SK-N-SH (cell line): ENCODE measurements at regions not wholly inside any gene's neighbourhood (a gene's known extent, or its start where the extent isn't known, plus 50 kb on each side); places are given as distances from the start of the nearest gene placed in this dataset.

Experiments used
- CHD2 ChIP-seq: fragments of 150-350 bp; IDR thresholded peaks from 2 replicates; pipeline ENCODE4 v1.6.1; 2018; ENCODE audit warnings: low read length; ENCODE audit not compliant: partially characterized antibody
- EP300 ChIP-seq, 2 experiments: IDR thresholded peaks; 2 replicates each; pipeline versions ENCODE4 v1.4.0 to v1.6.1; 2012; ENCODE audit warnings: borderline replicate concordance in 1 of 2, low read depth in 1 of 2, low read length in 1 of 2
- EZH2phosphoT487 ChIP-seq: fragments of 200-600 bp; sonication (generic); IDR thresholded peaks from 2 replicates; pipeline ENCODE4 v1.6.1; 2017; ENCODE audit warnings: low read depth, mixed run types, mild to moderate bottlenecking, antibody characterized with exemption, moderate library complexity, borderline replicate concordance
- FOXJ3 ChIP-seq: sonication (generic); formaldehyde crosslinking; IDR thresholded peaks from 2 replicates; pipeline ENCODE4 v1.5.1; 2020; ENCODE audit warnings: mild to moderate bottlenecking, missing genetic modification reagents
- FOXM1 ChIP-seq: IDR thresholded peaks from 2 replicates; pipeline ENCODE4 v1.4.0; 2012; ENCODE audit warnings: low read depth, mild to moderate bottlenecking
- GATA2 ChIP-seq: sonication (generic); formaldehyde crosslinking; IDR thresholded peaks from 2 replicates; pipeline ENCODE4 v1.5.0; 2020; ENCODE audit warnings: mild to moderate bottlenecking, missing genetic modification reagents
- POLR2AphosphoS5 ChIP-seq: IDR thresholded peaks from 2 replicates; pipeline ENCODE4 v1.6.1; 2012; ENCODE audit warnings: low read depth, low read length
- RAD21 ChIP-seq: IDR thresholded peaks from 2 replicates; pipeline ENCODE4 v1.6.1; 2012; ENCODE audit warnings: mild to moderate bottlenecking, low read length
- RFX5 ChIP-seq: IDR thresholded peaks from 2 replicates; pipeline ENCODE4 v1.6.1; 2012; ENCODE audit warnings: mild to moderate bottlenecking, improper control_type of control experiment, low read length
- TAF1 ChIP-seq: IDR thresholded peaks from 2 replicates; pipeline ENCODE4 v1.6.1; 2012; ENCODE audit warnings: low read depth, mild to moderate bottlenecking, low read length, moderate library complexity, borderline replicate concordance
- YY1 ChIP-seq: IDR thresholded peaks from 2 replicates; pipeline ENCODE4 v1.4.0; 2012; ENCODE audit warnings: low read depth, mild to moderate bottlenecking
- TF ChIP-seq, protein P1 (sequence below): IDR thresholded peaks from 2 replicates; pipeline ENCODE4 v1.6.1; 2012; ENCODE audit warnings: mild to moderate bottlenecking, low read depth, low read length, moderate library complexity
- TF ChIP-seq, protein P2 (sequence below): IDR thresholded peaks from 2 replicates; pipeline ENCODE4 v1.4.0; 2012; ENCODE audit warnings: low read depth, borderline replicate concordance
- TF ChIP-seq, protein P3 (sequence below): IDR thresholded peaks from 2 replicates; pipeline ENCODE4 v1.4.0; 2012; ENCODE audit warnings: low read depth

DNA sequence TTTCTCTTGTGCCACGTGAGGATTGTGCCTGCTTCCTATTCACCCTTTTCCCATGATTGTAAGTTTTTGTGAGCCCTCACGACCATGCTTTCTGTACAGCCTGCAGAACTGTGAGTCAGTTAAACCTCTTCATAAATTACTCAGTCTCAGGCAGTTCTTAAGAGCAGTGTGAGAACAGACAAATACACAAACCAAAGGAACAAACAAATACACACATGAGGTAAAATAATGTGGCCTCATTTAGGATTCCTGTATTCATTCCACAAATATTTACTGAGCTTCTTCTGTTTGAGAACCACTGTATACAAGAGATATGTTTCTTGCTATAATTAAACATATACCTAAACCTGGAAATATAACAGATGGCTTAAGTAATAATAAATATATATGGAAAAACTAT lies 760.3 kb downstream of the CDH9 start:
- TF ChIP-seq, protein P1, sequence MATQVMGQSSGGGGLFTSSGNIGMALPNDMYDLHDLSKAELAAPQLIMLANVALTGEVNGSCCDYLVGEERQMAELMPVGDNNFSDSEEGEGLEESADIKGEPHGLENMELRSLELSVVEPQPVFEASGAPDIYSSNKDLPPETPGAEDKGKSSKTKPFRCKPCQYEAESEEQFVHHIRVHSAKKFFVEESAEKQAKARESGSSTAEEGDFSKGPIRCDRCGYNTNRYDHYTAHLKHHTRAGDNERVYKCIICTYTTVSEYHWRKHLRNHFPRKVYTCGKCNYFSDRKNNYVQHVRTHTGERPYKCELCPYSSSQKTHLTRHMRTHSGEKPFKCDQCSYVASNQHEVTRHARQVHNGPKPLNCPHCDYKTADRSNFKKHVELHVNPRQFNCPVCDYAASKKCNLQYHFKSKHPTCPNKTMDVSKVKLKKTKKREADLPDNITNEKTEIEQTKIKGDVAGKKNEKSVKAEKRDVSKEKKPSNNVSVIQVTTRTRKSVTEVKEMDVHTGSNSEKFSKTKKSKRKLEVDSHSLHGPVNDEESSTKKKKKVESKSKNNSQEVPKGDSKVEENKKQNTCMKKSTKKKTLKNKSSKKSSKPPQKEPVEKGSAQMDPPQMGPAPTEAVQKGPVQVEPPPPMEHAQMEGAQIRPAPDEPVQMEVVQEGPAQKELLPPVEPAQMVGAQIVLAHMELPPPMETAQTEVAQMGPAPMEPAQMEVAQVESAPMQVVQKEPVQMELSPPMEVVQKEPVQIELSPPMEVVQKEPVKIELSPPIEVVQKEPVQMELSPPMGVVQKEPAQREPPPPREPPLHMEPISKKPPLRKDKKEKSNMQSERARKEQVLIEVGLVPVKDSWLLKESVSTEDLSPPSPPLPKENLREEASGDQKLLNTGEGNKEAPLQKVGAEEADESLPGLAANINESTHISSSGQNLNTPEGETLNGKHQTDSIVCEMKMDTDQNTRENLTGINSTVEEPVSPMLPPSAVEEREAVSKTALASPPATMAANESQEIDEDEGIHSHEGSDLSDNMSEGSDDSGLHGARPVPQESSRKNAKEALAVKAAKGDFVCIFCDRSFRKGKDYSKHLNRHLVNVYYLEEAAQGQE: no peak
- TF ChIP-seq FOXM1 (no peak), FOXJ3 (CRISPR knock-in tag) (no peak), TAF1 (no peak), EP300 (IDR thresholded peaks at IDR 0.05; ENCODE audit: borderline replicate concordance in 1 of 2, low read depth in 1 of 2, low read length in 1 of 2) (no peak), POLR2AphosphoS5 (no peak), EZH2phosphoT487 (no peak), RFX5 (no peak), RAD21 (no peak), YY1 (no peak), GATA2 (CRISPR knock-in tag) (no peak), CHD2 (no peak)
- TF ChIP-seq, protein P2, sequence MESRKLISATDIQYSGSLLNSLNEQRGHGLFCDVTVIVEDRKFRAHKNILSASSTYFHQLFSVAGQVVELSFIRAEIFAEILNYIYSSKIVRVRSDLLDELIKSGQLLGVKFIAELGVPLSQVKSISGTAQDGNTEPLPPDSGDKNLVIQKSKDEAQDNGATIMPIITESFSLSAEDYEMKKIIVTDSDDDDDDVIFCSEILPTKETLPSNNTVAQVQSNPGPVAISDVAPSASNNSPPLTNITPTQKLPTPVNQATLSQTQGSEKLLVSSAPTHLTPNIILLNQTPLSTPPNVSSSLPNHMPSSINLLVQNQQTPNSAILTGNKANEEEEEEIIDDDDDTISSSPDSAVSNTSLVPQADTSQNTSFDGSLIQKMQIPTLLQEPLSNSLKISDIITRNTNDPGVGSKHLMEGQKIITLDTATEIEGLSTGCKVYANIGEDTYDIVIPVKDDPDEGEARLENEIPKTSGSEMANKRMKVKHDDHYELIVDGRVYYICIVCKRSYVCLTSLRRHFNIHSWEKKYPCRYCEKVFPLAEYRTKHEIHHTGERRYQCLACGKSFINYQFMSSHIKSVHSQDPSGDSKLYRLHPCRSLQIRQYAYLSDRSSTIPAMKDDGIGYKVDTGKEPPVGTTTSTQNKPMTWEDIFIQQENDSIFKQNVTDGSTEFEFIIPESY: no peak
- TF ChIP-seq, protein P3, sequence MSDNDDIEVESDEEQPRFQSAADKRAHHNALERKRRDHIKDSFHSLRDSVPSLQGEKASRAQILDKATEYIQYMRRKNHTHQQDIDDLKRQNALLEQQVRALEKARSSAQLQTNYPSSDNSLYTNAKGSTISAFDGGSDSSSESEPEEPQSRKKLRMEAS: no peak
